HG02981 (cell line): ENCODE measurements at regions not wholly inside any gene's neighbourhood (a gene's known extent, or its start where the extent isn't known, plus 50 kb on each side); places are given as distances from the start of the nearest gene placed in this dataset.

ENCODE experiments used
- ATAC-seq: cut with Tn5 transposase; IDR thresholded peaks from one replicate; pipeline ENCODE4 v1.9.1; 2021; ENCODE audit warnings: mild to moderate bottlenecking, moderate library complexity; ENCODE audit not compliant: unreplicated experiment

DNA sequence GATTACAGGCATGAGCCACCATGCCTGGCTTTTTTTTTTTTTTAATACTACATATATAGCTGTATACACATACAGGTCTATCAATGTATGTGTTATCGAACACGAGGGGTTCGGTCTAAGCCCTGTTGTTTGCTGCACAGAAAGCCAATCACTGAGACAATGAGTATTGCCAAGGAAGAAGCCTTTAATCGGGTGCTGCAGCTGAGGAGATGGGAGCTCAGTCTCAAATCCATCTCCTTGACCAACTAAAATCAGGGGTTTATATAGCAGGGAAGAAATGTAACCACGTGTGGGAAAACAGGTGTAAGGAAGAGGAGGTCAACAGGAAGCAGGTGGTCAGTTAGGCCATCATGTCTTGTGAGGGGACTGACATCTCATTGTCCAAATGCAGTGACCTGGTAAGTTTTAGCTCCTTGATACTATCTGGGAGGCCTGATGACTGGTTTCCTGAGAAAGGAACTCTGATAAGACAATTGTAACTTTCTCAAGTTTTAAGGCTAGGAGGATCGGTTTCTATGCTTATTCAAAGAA, 80.9 kb upstream of the MAP1LC3B2 start:
- no peak for ATAC-seq

DNA sequence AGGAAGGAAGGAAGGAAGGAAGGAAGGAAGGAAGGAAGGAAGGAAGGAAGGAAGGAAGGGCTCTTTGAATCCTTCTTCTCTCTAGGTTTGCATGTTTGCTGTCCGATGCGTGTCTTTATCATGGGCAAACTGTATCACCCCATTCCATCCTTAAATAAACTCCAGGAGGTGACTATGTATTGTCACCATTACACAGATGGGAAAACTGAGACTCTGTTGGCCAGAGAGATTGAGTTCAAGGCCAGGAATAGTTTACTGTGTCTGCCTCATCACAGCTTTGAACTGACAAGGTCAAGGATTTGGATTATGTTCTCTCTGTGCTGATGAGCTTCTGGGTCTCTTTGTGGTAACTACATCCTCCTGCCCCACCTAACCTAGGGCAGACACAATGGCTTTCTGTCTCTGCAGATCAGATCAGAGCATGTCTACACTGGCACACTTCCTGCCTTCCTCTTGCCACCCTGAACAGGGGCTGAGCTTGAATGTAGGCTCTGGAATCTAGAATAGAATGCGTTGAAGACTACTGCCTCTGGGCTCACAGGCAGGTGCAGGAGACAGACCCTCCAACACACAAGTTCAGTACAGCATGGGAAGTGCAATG, 78.9 kb upstream of the MAP1LC3B2 start:
- no peak for ATAC-seq

DNA sequence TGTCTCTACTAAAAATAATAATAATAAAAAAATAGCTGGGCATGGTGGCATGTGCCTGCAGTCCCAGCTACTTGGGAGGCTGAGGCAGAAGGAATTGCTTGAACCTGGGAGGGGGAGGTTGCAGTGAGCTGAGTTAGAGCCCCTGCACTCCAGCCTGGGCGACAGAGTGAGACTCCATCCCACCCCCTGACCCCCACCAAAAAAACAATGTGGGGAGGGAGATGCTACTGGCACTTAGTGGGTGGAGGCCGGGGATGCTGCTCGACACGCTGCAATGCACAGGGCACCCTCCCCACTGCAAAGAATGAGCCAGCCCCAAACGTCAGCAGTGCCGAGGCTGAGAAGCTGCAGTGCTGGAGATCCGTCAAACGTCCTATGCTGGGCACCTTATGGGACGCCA, 77.5 kb upstream of the MAP1LC3B2 start:
- ATAC-seq = no peak

DNA sequence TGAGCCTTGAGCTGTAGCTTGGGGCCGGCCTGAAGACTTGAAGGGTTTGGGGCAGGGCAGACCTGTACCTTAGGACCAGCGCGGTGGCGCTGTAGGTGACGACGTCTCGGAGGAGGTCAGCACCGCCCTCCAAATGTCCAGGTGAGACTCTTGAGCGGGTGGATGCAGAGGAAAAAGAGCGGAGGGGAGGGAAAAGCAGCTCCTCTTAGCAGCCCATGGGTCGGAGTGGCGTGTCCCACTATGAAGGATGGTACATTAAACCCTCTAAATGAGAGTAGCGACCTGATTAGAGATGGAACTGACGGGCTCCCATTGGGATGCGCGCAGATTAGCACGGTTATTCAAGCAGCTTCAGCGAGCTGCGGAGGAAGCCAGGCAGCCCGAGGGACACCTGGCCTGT, 77.0 kb upstream of the MAP1LC3B2 start:
- ATAC-seq = no peak

DNA sequence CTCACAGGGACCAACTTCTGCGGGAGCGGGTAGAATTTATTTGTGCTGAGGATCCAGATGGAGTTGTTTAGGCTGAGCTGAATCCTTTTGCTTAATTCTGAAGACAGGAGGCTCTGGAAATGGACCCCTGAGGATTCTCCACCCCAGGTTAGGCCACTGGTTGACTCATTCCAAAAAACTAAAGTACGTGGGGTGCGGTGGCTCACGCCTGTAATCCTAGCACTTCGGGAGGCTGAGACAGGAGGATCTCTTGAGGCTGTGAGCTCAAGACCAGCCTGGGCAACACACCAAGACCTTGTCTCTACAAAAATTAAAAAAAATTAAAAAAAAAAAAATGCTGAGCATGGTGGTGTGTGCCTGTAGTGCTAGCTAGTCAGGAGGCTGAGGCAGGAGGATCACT, 76.3 kb upstream of the MAP1LC3B2 start:
- no peak for ATAC-seq

DNA sequence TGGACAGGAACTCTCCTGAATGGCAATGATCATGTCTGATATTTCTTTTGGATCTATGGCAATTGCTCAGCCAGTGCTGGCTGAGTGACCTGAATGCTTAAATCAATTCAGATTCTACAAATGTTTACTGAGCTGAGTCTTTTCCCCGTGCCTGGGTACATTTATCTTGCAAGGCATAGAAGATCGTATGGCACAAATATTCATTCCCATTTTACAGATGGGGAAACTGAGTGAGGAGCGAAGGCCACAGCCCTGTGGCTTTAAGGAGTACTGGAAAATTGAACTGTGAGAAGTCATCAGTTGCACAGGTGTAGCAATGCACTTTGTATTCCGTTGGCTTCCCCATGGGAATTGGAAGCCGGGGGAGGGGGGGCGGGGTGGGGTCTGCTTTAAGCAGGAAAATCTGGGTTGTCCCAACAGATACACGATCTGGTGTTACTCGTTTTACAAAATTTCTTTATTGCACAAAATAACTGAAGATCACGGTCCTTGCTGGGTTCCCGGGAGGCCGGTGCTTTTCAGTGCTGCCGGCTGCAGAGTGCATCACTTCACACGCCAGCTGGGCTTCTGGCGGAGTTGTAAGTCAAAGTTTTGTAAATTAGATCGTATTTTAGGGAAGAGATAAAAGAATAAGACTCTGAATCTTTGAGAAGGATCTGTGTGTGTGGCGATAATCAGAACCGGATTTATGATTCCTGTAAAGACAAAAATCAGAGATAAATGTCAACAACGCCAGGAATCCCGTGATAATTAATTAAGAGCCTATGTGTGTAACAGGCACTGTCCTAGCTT, 75.0 kb upstream of the MAP1LC3B2 start:
- no peak for ATAC-seq

DNA sequence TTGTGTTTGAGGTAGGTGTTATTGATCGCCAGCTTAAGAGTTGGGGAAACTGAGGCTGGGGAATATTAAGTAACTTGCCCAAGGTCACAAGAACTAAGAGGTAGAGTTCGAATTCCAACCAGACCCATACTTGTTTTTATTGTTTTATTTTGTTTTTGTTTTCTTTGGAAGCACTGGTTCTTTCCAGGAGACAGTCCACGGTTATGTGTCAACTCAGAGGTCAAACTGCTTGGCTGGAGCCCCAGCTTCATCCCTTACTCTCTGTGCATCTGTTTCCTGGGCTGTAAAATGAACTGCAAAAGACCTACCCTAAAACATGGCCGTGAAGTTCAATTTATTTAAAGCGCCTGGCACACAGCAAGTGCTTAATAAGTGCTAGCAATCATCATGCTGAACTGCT, 74.4 kb upstream of the MAP1LC3B2 start:
- no peak for ATAC-seq

DNA sequence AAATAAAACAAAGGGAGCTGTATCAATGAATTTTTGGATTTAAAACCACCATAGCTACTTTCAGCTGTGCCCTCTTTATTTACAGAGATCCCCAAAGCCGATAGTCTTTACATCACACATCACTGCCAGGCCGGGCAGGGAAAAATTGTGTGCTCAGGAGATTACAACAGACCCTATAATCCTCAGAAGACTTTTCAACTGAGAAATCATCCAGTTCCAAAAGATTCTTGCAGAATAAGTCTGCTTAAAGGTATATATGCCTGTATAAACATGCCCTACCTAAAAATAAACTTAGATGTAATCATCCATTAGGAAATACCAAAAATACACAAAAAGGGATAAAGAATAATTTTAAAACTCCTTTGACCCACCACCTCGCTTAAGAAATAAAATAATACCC, 70.1 kb upstream of the MAP1LC3B2 start:
- no peak for ATAC-seq

DNA sequence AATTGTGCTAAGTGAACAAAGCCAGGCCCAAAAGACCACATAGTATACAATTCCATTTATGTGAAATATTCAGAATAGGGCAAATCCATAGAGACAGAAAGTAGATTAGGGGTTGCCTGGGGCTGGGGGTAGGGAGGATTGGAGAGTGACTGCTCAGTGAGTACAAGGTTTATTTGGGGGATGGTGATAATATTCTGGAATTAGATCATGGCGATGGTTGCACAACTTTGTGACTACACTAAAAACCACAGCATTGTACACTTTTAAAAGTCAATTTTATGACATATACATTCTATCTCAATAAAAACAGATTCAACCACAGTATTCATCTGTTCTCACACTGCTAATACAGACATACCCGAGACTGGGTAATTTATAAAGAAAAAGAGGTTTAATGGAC, 68.7 kb upstream of the MAP1LC3B2 start:
- no peak for ATAC-seq

DNA sequence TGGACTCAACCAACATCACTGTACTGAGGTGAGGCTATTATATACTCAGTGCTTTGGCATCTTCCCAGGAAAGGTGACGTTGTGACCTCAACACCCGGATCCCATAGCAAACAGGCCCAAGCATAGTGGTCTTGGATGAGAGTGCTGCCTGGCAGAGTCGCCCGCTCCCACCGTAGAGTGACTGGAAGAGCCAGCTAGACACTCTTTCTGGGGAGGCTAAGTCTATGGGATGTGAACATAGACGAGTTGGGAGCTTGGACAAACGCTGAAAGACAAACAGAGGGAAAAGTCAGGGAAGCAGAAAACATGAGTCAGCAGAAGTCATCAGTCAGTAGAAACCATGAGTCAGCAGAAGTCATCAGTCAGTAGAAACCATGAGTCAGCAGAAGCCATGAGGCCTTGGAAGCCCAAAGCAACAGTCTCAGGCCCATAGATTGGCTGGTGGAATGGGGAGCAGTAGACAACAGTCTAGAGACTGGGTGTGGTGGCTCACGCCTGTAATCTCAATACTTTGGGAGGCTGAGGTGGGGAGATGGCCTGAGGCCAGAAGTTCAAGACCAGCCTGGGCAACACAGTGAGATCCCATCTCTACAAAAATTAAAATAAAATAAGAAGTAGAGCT, 66.4 kb upstream of the MAP1LC3B2 start:
- ATAC-seq = no peak

DNA sequence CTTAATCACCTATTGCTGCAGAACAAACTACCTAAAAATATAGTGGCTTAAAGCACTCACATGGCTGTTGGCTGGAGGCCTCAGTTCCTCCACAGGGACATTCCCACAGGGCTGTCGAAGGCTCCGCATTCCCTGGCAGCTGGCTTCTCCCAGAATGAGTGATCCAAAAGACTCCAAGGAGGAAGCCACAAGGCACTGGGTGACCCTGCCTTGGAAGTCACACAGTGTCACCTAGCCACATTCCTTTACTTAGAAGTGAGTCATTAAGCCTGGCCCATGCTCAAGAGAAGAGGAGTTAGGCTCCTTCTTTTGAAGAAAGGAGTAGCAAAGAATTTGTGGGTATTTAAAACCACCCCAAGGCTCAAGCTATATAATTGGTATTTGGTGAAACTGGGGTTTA, 63.9 kb upstream of the MAP1LC3B2 start:
- ATAC-seq = no peak

DNA sequence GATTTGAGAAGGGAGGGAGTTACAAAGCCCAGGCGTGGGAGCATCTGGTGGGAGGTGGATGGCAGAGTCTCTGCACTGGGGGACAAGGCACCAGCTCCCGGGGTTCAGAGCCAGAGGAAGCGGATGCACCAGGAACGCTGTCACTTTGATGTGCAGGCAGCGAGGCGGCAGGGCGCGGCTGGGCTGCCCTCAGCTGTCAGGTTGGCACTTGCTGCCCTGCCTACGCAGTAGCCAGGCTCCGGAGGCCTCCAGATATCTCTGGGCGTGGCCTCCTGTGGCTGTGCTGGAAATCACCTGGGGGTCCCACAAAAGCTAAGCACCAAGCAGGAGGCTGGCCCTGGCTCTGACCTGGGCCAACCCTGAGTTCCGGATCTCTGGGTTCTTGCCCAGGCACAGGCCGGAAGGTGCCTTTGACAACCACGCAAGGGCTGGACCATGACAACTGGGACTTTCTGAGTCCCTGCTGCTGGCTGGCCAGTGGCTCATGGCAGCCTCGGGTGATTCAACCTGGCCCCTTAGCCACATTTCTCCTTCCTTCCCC, 62.1 kb upstream of the MAP1LC3B2 start:
- no peak for ATAC-seq

DNA sequence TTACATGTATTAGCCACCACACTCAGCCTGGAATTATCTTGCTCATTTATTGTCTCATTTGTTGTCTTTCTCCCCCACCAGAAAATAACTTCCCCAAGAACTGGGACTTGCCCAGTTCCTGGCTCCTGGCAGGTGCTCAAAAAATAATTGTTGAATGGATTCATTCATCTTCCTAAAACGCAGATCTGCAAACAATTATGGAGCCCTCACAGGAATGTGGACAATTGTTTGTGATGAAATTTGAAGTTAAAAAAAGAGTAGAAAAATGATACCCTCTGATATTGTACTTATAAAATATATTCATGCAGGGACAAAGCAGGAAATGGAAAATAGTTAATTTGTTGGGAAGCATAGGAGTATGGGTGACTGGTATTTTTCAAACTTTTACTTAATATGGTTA, 60.7 kb upstream of the MAP1LC3B2 start:
- no peak for ATAC-seq

DNA sequence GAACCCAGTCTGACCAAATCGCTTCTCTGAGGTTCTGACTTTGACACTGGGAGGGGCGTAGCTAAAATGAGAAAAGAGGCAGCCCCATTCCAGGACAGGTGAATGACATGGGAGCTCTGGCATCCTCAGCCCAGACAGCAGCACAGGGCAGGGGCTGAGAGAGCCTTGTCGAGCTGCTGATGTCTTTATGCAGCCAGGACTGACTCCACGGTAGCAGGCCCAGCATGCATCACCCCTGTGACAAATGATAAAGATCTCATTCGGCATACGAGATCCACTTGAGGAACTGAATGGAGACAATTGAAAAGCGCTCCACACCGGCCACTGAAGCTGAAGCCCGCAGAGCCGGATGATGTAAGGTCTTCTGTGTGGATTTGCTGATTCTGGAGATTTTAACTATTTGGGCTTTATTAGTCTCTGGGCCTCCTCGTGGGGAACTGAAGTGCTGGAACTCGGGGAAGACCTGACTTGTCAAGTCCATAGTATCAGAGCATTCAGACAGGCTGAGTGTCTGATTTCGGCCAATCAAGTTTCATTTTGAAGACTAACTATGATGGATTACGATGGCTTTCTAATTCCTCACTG, 56.9 kb upstream of the MAP1LC3B2 start:
- no peak for ATAC-seq

DNA sequence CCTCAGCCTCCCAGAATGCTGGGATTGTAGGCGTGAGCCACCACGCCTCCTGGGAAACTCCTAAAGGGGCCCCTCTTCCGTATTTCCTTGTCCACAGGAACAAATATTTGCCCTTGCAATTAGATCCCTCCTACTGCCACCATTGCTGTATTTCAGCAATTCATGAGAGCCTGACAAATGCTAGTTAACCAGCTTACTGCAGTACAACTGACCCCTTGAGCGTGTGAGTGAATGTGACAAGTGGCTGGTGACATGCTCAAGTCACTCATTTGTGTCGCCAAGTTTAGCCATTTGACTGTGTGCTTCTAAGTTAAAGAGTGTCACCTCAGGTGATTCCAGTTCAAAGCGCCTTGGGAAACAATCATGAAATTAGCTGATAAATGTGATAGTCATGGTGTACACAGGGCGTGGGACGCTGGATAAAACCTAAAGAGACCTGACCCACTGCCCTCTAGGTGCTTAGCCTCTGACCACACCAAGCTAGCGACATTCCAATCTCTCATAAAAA, 56.1 kb upstream of the MAP1LC3B2 start:
- no peak for ATAC-seq

DNA sequence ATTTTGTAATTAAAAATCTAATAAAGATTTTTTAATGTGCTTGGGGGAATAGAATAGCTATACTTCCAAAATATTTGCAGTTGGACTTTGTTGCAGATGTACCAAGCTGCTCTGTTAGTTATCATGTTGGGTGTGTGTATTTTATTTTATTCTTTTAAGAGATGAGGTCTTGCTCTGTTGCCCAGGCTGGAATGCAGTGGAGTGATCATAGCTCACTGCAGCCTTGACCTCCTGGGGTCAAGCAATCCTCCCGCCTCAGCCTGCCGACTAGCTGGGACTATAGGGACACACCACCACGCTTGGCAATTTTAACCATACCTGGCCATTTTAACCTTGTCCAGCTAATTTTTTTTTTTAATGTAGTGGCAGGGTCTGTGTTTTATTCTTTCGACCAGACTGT, 54.7 kb upstream of the MAP1LC3B2 start:
- ATAC-seq = no peak

DNA sequence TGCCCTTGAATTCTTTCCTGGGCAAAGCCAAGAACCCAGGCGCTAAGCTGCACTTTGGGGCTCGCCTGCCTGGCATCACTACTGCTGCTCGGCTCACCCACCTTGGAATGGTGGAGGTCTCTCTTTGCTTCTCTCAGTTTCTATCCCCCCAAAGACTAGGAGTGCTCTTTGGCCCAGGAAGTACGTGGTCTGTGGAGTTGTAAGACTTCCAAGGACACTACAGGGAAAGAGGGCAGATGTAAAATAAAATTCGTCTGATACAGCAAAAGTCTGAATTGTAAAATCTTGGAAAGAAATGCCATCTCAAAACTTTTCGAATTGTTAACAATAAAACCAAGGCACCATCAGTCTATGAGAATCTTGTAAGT, 52.5 kb upstream of the MAP1LC3B2 start:
- no peak for ATAC-seq

DNA sequence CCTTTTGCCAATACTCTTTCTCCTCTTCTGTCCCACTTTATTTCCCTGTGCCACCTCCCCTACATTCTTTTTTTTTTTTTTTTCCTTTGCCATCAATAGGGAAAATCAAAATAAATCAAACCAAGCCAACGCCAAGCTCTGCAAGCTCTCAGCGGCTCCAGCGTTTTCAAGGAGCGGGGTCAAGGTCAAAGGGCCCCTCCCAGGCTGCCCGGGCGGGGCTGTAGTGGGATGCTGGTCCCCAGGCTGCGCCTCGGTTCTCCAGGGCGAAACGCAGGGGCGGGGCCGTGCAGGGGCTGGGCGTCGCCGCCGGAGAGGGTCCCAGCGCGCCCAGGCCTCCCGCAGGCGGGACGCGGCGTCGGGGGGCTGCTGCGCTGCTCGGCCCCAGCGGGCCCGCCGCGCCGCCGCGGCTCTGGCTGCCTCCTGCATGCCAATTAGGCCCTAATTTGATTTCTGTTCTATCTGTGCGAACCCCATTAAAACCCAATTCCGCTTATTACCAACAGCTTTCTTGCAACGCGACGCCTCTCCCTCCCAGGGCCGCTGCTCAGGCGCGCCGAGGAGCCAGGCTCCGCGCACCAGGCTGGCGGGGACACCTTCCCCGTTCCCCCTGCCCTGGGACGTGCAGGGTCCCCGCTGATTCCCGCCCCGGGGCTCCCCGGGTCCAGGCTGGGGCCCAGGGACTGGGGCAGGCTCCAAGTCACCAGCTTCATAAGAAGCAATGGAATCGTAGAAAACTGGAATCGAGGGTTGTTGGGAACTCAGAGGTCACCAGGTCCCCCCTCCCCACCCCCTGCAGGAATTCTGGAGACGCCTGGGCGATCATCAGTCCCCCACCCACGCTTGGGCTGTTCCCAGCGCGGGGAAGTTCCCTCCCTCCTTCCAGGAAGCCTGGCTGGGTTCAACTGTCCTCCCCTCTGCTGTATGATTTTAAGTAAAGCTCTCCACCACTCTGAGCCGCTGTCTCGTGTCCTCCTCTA, 50.7 kb upstream of the MAP1LC3B2 start:
- ATAC-seq = no peak
